SK-N-SH (cell line): ENCODE measurements at regions not wholly inside any gene's neighbourhood (a gene's known extent, or its start where the extent isn't known, plus 50 kb on each side); places are given as distances from the start of the nearest gene placed in this dataset.

Experiments used
- MXI1 ChIP-seq: IDR thresholded peaks from 2 replicates; pipeline ENCODE4 v1.6.1; 2012; ENCODE audit warnings: mild to moderate bottlenecking, low read depth, low read length, improper control_type of control experiment
- NFIC ChIP-seq: IDR thresholded peaks from 2 replicates; pipeline ENCODE4 v1.4.0; 2012; ENCODE audit warnings: borderline replicate concordance
- POLR2AphosphoS5 ChIP-seq: IDR thresholded peaks from 2 replicates; pipeline ENCODE4 v1.6.1; 2012; ENCODE audit warnings: low read depth, low read length
- RAD21 ChIP-seq: IDR thresholded peaks from 2 replicates; pipeline ENCODE4 v1.6.1; 2012; ENCODE audit warnings: mild to moderate bottlenecking, low read length
- SIN3A ChIP-seq: IDR thresholded peaks from 2 replicates; pipeline ENCODE4 v1.6.1; 2012; ENCODE audit warnings: low read depth, mild to moderate bottlenecking, low read length, moderate library complexity, borderline replicate concordance
- TCF12 ChIP-seq: IDR thresholded peaks from 2 replicates; pipeline ENCODE4 v1.4.0; 2012
- TF ChIP-seq, protein P1 (sequence below): IDR thresholded peaks from 2 replicates; pipeline ENCODE4 v1.4.0; 2012; ENCODE audit warnings: low read depth, borderline replicate concordance
- TF ChIP-seq, protein P2 (sequence below): fragments of 200-600 bp; sonication (generic); IDR thresholded peaks from 2 replicates; pipeline ENCODE4 v1.6.1; 2017; ENCODE audit warnings: antibody characterized with exemption, mild to moderate bottlenecking, moderate library complexity
- TF ChIP-seq, protein P3 (sequence below): fragments of 150-350 bp; IDR thresholded peaks from 2 replicates; pipeline ENCODE4 v1.6.1; 2017; ENCODE audit warnings: antibody characterized with exemption, low read length, low read depth, borderline replicate concordance
- TF ChIP-seq, protein P4 (sequence below): IDR thresholded peaks from 2 replicates; pipeline ENCODE4 v1.4.0; 2012; ENCODE audit warnings: low read depth

DNA sequence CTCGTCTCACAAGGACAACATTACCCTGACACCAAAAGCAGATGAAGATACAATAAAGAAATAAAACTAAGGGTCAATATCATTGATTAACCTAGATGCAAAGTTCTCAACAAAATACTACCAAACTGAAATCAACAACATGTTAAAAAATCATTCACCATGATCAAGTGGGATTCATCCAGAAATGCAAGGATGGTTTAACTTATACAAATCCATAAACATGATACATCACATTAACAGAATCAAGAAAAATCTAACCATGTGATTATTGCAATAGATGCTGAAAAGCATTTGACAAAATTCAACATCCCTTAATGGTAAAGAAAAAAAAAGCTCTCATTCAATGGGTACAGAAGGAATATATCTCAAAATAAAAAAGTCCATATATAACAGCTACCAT, 514.9 kb downstream of the TMA16 start:
- TF ChIP-seq, protein P1, sequence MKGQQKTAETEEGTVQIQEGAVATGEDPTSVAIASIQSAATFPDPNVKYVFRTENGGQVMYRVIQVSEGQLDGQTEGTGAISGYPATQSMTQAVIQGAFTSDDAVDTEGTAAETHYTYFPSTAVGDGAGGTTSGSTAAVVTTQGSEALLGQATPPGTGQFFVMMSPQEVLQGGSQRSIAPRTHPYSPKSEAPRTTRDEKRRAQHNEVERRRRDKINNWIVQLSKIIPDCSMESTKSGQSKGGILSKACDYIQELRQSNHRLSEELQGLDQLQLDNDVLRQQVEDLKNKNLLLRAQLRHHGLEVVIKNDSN = no peak
- TF ChIP-seq RAD21 (no peak), POLR2AphosphoS5 (no peak), MXI1 (no peak), SIN3A (no peak), NFIC (no peak), TCF12 (no peak)
- TF ChIP-seq, protein P2, sequence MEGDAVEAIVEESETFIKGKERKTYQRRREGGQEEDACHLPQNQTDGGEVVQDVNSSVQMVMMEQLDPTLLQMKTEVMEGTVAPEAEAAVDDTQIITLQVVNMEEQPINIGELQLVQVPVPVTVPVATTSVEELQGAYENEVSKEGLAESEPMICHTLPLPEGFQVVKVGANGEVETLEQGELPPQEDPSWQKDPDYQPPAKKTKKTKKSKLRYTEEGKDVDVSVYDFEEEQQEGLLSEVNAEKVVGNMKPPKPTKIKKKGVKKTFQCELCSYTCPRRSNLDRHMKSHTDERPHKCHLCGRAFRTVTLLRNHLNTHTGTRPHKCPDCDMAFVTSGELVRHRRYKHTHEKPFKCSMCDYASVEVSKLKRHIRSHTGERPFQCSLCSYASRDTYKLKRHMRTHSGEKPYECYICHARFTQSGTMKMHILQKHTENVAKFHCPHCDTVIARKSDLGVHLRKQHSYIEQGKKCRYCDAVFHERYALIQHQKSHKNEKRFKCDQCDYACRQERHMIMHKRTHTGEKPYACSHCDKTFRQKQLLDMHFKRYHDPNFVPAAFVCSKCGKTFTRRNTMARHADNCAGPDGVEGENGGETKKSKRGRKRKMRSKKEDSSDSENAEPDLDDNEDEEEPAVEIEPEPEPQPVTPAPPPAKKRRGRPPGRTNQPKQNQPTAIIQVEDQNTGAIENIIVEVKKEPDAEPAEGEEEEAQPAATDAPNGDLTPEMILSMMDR = no peak
- TF ChIP-seq, protein P3, sequence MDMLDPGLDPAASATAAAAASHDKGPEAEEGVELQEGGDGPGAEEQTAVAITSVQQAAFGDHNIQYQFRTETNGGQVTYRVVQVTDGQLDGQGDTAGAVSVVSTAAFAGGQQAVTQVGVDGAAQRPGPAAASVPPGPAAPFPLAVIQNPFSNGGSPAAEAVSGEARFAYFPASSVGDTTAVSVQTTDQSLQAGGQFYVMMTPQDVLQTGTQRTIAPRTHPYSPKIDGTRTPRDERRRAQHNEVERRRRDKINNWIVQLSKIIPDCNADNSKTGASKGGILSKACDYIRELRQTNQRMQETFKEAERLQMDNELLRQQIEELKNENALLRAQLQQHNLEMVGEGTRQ = no peak
- TF ChIP-seq, protein P4, sequence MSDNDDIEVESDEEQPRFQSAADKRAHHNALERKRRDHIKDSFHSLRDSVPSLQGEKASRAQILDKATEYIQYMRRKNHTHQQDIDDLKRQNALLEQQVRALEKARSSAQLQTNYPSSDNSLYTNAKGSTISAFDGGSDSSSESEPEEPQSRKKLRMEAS = no peak
